GM18868 (cell line): ENCODE measurements at regions not wholly inside any gene's neighbourhood (a gene's known extent, or its start where the extent isn't known, plus 50 kb on each side); places are given as distances from the start of the nearest gene placed in this dataset.
"Not testable (repeated sequence)": the region's sequence is repeated elsewhere in the genome, so short reads cannot be mapped to it uniquely, and the experiment has no call there.

Experiments used
- ATAC-seq: cut with Tn5 transposase; IDR thresholded peaks from one replicate; pipeline ENCODE4 v1.9.1; 2021; ENCODE audit warnings: mild to moderate bottlenecking, moderate library complexity; ENCODE audit not compliant: unreplicated experiment

DNA sequence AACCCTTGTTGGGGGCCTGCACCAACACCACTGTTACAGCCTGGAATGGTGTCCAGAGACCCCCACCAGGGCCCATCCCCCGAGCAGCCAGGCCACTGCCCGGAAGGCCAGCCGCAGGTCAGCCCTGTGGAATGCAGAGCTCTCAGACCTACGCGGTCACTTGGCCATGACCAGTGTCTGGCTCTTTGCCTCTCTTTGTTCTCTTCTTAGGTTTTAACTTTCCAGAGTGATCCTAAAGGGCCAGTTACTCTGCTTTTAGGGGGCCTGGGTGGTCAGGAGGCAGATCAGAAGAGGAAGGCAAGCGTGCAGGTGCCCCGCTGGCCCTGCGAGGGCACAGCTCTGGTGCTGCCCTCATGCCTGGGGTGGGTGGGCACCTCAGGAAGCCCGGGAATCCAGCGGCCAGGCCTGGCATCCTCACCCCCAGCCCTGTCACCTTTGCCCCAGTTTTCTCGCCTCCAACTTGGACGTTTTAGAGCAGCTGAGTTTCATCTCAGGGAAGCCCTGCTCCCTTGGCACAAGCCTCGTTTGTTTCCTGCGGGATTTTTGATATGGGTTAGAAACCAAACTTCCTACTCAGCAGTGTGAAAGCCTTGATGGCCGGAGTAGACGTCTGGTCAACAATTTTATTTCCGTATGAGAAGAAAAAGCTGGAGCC lies 62.5 kb upstream of the CHST15 start:
- ATAC-seq = no peak

DNA sequence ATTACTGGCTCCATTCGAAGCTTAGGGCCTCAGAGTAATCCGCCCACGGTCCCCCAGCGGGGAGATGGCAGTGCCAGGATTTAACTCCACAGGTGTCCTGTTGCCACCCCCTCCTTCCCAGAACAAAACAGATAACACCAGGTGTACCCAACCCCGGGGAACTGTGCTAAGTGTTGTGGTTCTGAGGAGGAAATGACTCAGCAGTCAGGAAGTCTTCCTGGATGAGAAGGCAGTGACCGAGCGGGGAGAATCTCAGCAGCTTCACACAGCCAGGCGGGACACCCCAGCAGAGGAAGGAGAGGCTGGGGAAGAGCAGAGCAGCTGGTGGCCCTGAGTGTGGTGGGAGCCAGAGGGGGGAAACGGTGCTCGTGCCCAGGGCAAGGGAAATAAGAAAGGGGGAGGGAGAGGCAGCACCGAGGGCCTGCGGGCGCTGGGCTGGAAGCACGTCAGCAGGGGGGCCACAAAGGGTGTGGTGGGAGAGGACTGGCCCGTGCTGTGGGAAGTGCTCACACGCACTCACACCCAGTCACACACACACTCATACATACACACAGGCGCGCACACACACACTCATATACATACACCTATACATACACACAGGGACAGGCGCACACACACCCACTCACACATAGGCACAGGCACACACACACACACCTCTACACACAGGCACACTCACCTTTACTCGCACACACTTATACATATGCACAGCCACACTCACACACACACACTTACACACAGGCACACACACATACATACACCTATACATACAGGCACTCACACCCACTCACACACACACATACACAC lies 59.8 kb upstream of the CHST15 start:
- peak; percentile 58 for ATAC-seq

DNA sequence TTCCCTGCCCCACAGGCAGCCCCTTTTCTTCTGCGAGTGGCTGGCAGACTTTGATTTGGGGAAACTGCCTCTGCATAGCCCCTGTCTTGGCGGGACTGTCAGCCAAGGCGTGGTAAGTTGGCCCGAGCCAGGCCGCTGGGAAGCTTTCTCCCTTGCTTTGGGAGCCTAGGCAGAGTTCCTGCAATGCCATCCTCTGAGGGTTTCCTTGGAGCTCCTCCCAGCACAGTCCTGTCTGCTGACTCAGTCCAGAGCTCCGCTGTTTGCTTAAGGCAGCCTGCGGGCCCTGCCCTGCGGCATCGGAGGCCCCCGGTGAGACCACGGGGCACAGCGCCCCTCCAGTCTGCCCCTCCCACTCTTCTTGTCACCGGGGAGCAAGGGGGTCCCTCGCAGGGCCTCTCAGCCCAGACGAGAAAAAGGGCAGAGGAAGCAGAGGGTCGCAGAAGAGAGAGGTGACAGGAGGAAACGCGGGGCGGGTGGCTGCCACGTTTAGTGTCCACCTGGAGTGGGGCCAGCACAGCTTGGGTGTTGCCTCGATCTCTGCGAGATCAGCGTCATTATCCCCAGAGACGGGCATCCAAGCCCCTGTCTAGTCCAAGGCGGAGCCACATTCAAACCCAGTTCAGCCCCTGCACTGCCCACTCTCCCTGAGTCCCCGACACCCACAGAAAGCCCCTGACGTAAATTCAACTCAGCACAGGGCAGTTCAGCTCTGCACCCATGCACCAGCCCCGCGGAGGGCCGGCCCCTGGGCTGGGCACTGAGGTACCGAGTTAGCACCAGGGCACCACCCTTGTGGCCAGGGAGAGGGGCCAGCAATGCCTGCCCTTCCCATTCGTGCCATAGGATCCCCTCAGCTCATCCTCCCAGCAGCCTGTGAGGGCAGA lies 59.0 kb upstream of the CHST15 start:
- no peak for ATAC-seq

DNA sequence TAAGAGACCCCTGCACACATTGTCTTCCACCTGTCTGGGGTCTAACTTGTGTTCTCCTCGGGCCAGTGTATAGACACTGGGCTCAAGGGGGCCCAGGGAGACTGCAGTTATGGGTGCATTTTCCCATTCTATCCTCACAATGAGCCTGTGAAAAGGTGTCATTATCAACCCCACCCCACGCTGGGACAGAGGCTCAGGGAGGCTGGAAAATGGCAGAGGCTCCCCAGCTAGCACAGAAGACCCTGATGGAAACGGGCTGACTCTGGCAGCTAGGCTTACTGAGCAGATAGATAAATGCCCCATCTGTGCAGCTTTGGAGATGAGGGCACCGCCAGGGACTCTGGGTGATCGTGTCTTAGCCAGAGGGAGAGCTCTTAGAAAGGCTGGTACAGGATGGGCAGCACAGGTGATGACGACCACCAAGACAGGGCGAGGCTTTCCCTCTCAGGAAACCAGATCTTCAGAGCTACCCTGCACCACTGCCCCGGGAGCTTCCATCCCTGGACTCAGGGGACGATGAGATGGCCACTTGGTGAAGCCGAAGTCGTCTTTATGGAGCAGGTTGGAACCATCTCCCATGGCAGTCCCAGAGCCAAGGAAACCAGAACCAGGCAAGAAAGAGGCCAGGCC lies 58.2 kb upstream of the CHST15 start:
- ATAC-seq = no peak

DNA sequence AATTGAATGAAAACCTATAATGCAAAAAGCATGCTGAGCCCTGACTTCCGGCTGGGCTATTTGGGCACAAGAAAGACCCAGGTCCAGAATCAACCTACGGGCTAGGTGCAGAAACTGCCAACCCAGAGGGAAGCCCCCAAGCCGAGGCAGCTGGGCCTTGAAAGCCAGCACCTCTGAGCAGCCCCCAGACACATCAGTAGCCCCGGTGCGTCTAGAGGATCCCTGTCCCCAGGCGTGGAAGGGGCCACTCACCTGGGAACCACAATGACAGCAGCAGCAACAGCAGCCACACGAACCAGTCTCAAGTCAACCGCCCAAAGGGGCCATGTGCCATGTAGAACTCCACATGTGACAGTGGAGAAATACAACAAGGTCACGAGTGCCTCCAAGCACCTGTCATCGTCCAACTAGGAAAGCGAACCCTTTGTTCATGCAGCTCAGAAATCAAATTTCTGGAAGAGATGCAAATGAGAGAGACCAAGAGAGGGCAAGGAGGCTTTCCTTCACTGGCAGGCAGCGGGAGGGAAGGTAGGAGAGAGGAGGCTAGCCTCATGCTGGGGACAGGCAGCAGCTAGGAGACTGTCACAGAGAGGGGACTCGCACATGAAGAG lies 57.5 kb upstream of the CHST15 start:
- no peak for ATAC-seq

DNA sequence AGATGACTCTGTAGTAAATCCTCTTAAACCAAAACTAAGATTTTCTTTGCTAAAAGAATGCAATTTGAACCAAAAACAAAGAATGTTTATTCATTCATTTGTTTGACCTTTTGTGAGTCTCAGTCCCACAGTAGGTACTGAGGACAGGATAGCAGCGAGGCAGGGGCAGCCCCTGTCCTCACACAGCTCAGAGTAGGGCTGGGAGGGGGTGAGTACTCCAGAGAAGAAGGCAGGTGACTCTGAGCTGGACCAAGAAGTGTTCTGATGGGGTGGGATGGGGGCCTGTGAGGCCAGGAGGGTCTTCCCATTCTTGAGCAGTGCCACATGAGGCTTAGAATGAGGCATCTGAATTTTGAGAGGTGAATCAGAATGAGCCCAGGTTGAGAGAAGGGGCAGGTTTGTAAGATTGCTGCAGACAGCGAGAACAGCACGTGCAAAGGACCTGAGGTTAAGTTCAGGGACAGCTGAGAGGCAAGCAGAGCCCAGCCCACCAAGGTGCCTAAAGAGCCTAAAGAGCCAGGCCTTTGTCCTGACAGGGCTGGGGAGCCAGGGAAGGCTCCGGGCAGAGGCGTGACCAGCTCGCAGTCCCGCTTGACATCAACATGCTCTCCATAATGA lies 56.9 kb upstream of the CHST15 start:
- ATAC-seq = no peak

DNA sequence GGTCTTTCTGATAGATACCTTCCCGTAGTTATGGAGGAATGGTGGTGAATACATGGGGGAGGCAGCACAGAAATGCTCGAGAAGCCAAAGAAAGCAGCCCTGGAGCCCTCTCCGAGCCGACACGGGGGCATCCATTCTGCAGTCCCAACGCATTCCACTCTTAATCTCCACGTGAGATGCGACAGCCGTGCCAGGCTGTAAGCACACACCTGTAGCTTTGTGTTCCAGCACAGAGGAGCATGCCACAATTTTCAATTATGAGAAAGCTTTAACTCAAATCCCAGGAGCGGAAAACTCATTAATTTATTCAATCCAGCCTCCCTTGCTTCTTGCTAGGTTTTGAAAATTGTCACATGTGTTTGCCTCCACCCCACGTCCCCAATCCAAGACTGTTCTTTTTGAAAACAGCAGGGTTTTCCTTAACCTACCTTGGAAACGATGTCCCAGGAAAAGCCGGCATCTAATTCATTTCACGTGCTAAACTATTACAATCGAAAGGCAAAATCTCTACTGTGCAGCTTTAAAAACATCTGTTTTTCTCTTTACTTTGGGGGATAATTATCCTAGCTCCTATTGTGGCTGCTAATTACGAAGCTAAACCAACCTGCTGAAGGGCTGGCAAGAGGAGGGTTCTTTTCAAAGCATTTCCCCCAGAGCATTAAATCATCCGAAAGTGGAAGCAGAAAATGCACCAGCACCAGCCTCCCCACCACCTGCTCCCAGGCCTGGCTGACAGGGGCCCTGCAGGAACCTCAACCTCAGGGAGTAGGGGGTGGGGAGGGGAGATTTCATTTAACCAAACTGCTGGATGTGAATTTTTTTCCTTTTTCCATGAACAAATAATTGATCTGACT lies 56.0 kb upstream of the CHST15 start:
- ATAC-seq = no peak

DNA sequence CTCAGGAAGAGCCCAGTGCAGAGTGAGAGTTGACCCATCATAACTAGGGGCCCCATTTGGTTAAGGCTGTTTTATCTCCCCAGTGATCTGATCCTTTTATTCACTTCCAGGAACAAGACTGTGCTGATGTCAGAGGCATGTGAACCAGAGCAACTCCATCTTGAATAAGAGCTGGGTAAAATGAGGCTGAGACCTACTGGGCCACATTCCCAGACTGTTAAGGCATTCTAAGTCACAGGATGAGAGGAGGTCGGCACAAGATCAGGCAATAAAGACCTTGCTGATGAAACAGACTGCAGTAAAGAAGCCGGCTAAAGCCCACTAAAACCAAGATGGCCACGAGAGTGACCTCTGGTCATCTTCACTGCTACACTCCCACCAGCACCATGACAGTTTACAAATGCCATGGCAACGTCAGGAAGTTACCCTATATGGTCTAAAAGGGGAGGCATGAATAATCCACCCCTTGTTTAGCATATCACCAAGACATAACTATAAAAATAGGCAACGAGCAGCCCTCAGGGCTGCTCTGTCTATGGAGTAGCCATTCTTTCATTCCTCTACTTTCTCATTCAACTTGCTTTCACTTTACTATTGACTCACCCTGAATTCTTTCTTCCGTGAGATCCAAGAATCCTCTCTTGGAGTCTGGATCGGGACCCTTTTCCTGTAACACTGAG lies 55.3 kb upstream of the CHST15 start:
- ATAC-seq = not testable (repeated sequence)

DNA sequence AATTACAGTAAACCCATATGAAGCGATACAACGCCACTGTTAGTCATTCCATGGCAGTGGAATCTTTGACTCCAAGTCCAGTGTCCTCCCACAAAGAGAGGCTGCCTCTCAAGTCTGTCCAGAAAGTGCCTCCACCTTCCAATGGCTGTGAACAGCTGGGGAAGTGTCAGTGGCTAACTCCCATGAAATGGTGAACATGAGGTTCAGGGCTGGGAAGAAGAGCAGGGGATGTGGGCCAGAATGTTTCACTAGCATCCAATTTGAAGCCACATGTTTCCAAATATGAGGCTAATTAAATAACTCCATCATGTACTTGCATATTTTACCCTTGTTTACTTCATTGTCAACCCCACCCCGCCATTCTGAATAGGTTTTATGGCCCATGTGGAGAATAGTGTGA lies 53.1 kb upstream of the CHST15 start:
- ATAC-seq = no peak

DNA sequence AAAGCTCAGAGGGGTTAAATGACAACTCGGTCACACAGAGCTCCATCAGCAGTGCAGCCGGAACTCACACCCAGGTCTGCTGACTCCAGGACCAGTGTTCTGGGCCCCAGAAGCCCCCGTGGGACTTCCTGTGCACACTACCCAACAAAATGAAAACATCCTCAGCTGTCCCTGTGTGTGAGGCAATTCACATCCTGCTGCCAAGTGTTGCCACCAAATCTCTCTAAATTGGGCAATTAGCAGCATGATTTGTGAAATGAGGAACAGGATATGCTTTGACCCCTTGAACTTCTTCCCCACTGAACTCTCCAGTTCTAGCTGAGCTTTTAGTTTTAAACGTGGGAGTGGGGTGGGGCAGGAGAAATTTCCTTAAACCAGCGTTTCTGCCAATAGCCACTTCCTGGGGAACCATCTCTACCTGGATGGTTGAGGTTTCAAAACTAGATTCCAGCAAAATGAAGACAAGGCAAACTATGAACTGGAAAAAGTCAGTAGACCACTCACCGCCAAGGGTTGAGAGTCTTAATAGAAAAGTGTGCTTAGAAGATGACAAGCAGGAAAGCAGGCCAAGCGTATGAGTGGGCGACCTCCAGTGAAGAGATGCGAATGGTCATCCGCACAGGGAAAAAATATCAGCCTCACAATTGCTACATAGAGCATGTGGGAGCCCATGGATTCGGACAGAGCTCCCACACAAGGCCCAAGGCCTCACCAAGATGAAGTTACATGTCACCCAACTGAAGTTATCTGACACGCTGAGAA lies 51.9 kb upstream of the CHST15 start:
- ATAC-seq = no peak

DNA sequence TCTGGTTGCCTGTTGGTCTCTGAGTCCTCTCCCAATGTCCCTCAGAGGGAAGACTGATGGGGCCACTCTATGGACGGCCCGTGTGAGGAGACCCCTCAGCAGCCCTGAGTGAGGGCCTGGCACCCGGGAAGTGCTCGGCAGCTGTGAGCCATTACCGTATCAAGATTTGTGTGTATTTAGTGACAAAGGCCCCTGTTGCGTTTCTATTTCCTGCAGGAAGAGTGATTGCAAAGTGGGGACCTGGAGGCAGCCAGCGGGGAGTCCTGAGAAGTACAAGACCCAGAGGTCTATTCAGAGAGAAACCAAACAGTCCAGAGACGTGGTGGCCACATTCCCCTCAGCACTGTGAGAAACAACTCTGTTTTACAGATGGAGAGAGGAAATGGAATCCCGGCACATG lies 51.1 kb upstream of the CHST15 start:
- ATAC-seq = no peak

DNA sequence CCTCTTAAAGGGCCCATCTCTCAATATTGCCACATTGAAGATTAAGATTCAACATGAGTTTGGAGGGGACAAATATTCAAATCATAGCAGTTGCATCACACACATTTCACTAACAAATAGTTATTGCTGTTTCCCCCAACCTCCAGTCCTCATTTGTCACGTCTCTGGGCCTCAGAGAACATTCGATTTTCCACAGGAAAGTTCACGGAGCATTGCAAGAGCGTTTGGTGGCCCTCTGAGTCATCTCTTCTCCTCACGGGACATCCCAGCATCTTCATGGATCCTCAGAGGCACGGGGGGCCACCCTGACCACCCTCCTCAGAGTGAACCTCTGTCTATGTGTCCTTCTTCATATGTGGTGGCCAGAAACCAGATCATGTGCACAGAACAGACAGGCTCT lies 50.3 kb upstream of the CHST15 start:
- ATAC-seq = no peak
